ENCODE measurements at regions not wholly inside any gene's neighbourhood (a gene's known extent, or its start where the extent isn't known, plus 50 kb on each side); places are given as distances from the start of the nearest gene placed in this dataset.

- no peak for TF ChIP-seq CTCF (conservative IDR thresholded peaks at IDR 0.05)
- H3K27ac ChIP-seq: no peak overlapping the region
Measured at GRCh38 chr22:49689255-49689770, 138.4 kb downstream of the BRD1 start.

GRCh38 chr22:49688516-49689254 is 139.0 kb downstream of the BRD1 start:
- H3K27ac ChIP-seq: no peak overlapping the region
- no peak for TF ChIP-seq CTCF (conservative IDR thresholded peaks at IDR 0.05)

GRCh38 chr22:49687786-49688515 is 139.7 kb downstream of the BRD1 start:
- no peak overlapping the region for H3K27ac ChIP-seq
- TF ChIP-seq CTCF (conservative IDR thresholded peaks at IDR 0.05): no peak

- no peak overlapping the region for H3K27ac ChIP-seq
- TF ChIP-seq CTCF (conservative IDR thresholded peaks at IDR 0.05): no peak
Measured at GRCh38 chr22:49687333-49687732, 140.3 kb downstream of the BRD1 start.

GRCh38 chr22:49686495-49687219 is 141.0 kb downstream of the BRD1 start:
- H3K27ac ChIP-seq: no peak overlapping the region
- TF ChIP-seq CTCF (conservative IDR thresholded peaks at IDR 0.05): no peak

GRCh38 chr22:49685686-49686085 is 142.0 kb downstream of the BRD1 start:
- TF ChIP-seq CTCF (conservative IDR thresholded peaks at IDR 0.05): no peak
- H3K27ac ChIP-seq: no peak overlapping the region

- H3K27ac ChIP-seq: no peak overlapping the region
- TF ChIP-seq CTCF (conservative IDR thresholded peaks at IDR 0.05): no peak
Measured at GRCh38 chr22:49685116-49685515, 142.6 kb downstream of the BRD1 start.

Measured in VCaP (cell line).